ENCODE measurements at regions not wholly inside any gene's neighbourhood (a gene's known extent, or its start where the extent isn't known, plus 50 kb on each side); places are given as distances from the start of the nearest gene placed in this dataset.

GRCh38 chr4:116551806-116552205 is 533.6 kb downstream of the TRAM1L1 start:
- H3K9me3 ChIP-seq (ENCODE audit: control insufficient read depth in 2 of 3, insufficient read depth in 1 of 3, low read length in 3 of 3): peaks cover 0 to under 1% (median 0%) of the 10 kb centered on the region in 3 donors
- intact Hi-C loops (cut with DNase I): no loop called here
- no peak overlapping the region for H3K4me3 ChIP-seq (ENCODE audit: low read length in 3 of 3)
- no peaks in the 10 kb centered on the region for H3K4me1 ChIP-seq (ENCODE audit: control insufficient read depth in 2 of 3, insufficient read depth in 2 of 3, low read depth in 1 of 3, low read length in 3 of 3)
- no peak overlapping the region for H3K27ac ChIP-seq (ENCODE audit: low read depth in 2 of 2, low read length in 2 of 2)
- FAIRE-seq: no peak
- DNase-seq: no peak
- H3K9ac ChIP-seq (ENCODE audit: low read length in 3 of 3): no peak overlapping the region
- no peak for TF ChIP-seq CTCF (IDR thresholded peaks at IDR 0.05; ENCODE audit: borderline replicate concordance, extremely low read depth, insufficient read depth)
- H3K36me3 ChIP-seq (ENCODE audit: control insufficient read depth in 2 of 3, insufficient read depth in 3 of 3, low read length in 3 of 3): no peaks in the 10 kb centered on the region
- no peaks in the 10 kb centered on the region for H3K27me3 ChIP-seq (ENCODE audit: control insufficient read depth, insufficient read depth, low read length)

- no peak for FAIRE-seq
- peaks cover 0 to 3% (median 0%) of the 10 kb centered on the region in 3 donors for H3K9me3 ChIP-seq (ENCODE audit: control insufficient read depth in 2 of 3, insufficient read depth in 1 of 3, low read length in 3 of 3)
- DNase-seq: no peak
These were observed 537.7 kb downstream of the TRAM1L1 start for GRCh38 chr4:116547632-116548031.

GRCh38 chr4:116546759-116547158 is 538.6 kb downstream of the TRAM1L1 start:
- H3K36me3 ChIP-seq (ENCODE audit: control insufficient read depth in 2 of 3, insufficient read depth in 3 of 3, low read length in 3 of 3): no peaks in the 10 kb centered on the region
- no peaks in the 10 kb centered on the region for H3K4me1 ChIP-seq (ENCODE audit: control insufficient read depth in 2 of 3, insufficient read depth in 2 of 3, low read depth in 1 of 3, low read length in 3 of 3)
- no peaks in the 10 kb centered on the region for H3K27me3 ChIP-seq (ENCODE audit: control insufficient read depth, insufficient read depth, low read length)
- FAIRE-seq (no peak), DNase-seq (no peak)
- TF ChIP-seq CTCF (IDR thresholded peaks at IDR 0.05; ENCODE audit: borderline replicate concordance, extremely low read depth, insufficient read depth): no peak
- H3K4me3 ChIP-seq (ENCODE audit: low read length in 3 of 3): no peak overlapping the region
- intact Hi-C loops (cut with DNase I): no loop called here
- H3K9me3 ChIP-seq (ENCODE audit: control insufficient read depth in 2 of 3, insufficient read depth in 1 of 3, low read length in 3 of 3): peaks cover 0 to 3% (median 0%) of the 10 kb centered on the region in 3 donors
- no peak overlapping the region for H3K27ac ChIP-seq (ENCODE audit: low read depth in 2 of 2, low read length in 2 of 2)
- H3K9ac ChIP-seq (ENCODE audit: low read length in 3 of 3): no peak overlapping the region

More at GRCh38 chr4:116547632-116548031, 537.7 kb downstream of the TRAM1L1 start:
- no peak for TF ChIP-seq CTCF (IDR thresholded peaks at IDR 0.05; ENCODE audit: borderline replicate concordance, extremely low read depth, insufficient read depth)
- Histone ChIP-seq H3K27ac (ENCODE audit: low read depth in 2 of 2, low read length in 2 of 2) (no peak overlapping the region), H3K36me3 (ENCODE audit: control insufficient read depth in 2 of 3, insufficient read depth in 3 of 3, low read length in 3 of 3) (no peaks in the 10 kb centered on the region), H3K4me3 (ENCODE audit: low read length in 3 of 3) (no peak overlapping the region), H3K9ac (ENCODE audit: low read length in 3 of 3) (no peak overlapping the region), H3K4me1 (ENCODE audit: control insufficient read depth in 2 of 3, insufficient read depth in 2 of 3, low read depth in 1 of 3, low read length in 3 of 3) (no peaks in the 10 kb centered on the region), H3K27me3 (ENCODE audit: control insufficient read depth, insufficient read depth, low read length) (no peaks in the 10 kb centered on the region)
- intact Hi-C loops (cut with DNase I): no loop called here

- no peaks in the 10 kb centered on the region for H3K27me3 ChIP-seq (ENCODE audit: control insufficient read depth, insufficient read depth, low read length)
- H3K9me3 ChIP-seq (ENCODE audit: control insufficient read depth in 2 of 3, insufficient read depth in 1 of 3, low read length in 3 of 3): peaks cover 0 to 3% (median 0%) of the 10 kb centered on the region in 3 donors
- no peak overlapping the region for H3K4me3 ChIP-seq (ENCODE audit: low read length in 3 of 3)
- H3K9ac ChIP-seq (ENCODE audit: low read length in 3 of 3): no peak overlapping the region
- H3K4me1 ChIP-seq (ENCODE audit: control insufficient read depth in 2 of 3, insufficient read depth in 2 of 3, low read depth in 1 of 3, low read length in 3 of 3): no peaks in the 10 kb centered on the region
- no peaks in the 10 kb centered on the region for H3K36me3 ChIP-seq (ENCODE audit: control insufficient read depth in 2 of 3, insufficient read depth in 3 of 3, low read length in 3 of 3)
- no peak for TF ChIP-seq CTCF (IDR thresholded peaks at IDR 0.05; ENCODE audit: borderline replicate concordance, extremely low read depth, insufficient read depth)
- DNase-seq (no peak), FAIRE-seq (no peak)
- H3K27ac ChIP-seq (ENCODE audit: low read depth in 2 of 2, low read length in 2 of 2): no peak overlapping the region
- intact Hi-C loops (cut with DNase I): no loop called here
These were observed 540.4 kb downstream of the TRAM1L1 start for GRCh38 chr4:116544946-116545345.

All from kidney (tissue), 13 donors.